Common myeloid progenitor, CD34-positive (primary cell): ENCODE measurements at regions not wholly inside any gene's neighbourhood (a gene's known extent, or its start where the extent isn't known, plus 50 kb on each side); places are given as distances from the start of the nearest gene placed in this dataset.

Source experiments
- CTCF ChIA-PET: fragments of 350-600 bp; sonication (Branson Sonifier 250); formaldehyde crosslinking; loops from one replicate; lab custom pipeline; 2021; ENCODE audit warnings: antibody characterized with exemption; lab: Charles Lee
- POLR2A ChIA-PET: fragments of 350-600 bp; sonication (Branson Sonifier 250); formaldehyde crosslinking; loops from one replicate; lab custom pipeline; 2021; ENCODE audit warnings: antibody characterized with exemption; lab: Charles Lee
- DNase-seq, 3 donors: peaks; one replicate each; pipeline versions ENCODE4 v3.0.0 to v3.0.0-alpha.2; 2013
- H3K27ac ChIP-seq, 2 experiments: 1 replicate in 1 of 2; 2 replicates in 1 of 2; pipeline ENCODE4 v1.7.0; 2013; ENCODE audit warnings: inconsistent platforms in 2 of 2, low read length in 2 of 2, mild to moderate bottlenecking in 2 of 2, low read depth in 1 of 2, moderate library complexity in 1 of 2; ENCODE audit not compliant: severe bottlenecking in 2 of 2, insufficient read depth in 1 of 2, poor library complexity in 1 of 2
- H3K27me3 ChIP-seq, 5 experiments: replicated peaks in 2 of 5; 1 replicate in 3 of 5; 2 replicates in 2 of 5; pipeline versions ENCODE4 v1.6.1 to v1.7.0; 2013; ENCODE audit warnings: low read length in 4 of 5, mild to moderate bottlenecking in 2 of 5, moderate library complexity in 2 of 5, inconsistent platforms in 1 of 5; ENCODE audit not compliant: insufficient read depth in 5 of 5, control insufficient read depth in 4 of 5
- H3K36me3 ChIP-seq, 4 experiments: 1 replicate in 2 of 4; 2 replicates in 2 of 4; pipeline versions ENCODE4 v1.6.1 to v1.7.0; 2013; ENCODE audit warnings: low read length in 3 of 4, control low read depth in 1 of 4, mild to moderate bottlenecking in 1 of 4; ENCODE audit not compliant: control insufficient read depth in 4 of 4, insufficient read depth in 4 of 4
- H3K4me1 ChIP-seq, 4 experiments: 1 replicate in 3 of 4; 2 replicates in 1 of 4; pipeline versions ENCODE4 v1.6.1 to v1.7.1; 2013; ENCODE audit warnings: low read length in 3 of 4, mild to moderate bottlenecking in 3 of 4, control low read depth in 1 of 4, inconsistent platforms in 1 of 4, moderate library complexity in 1 of 4; ENCODE audit not compliant: control insufficient read depth in 4 of 4, insufficient read depth in 4 of 4; ENCODE audit errors: control extremely low read depth in 1 of 4
- H3K4me3 ChIP-seq, 7 experiments: 1 replicate in 4 of 7; 2 replicates in 3 of 7; pipeline versions ENCODE4 v1.5.1 to v1.7.0; 2013; ENCODE audit warnings: mild to moderate bottlenecking in 7 of 7, low read length in 6 of 7, moderate library complexity in 6 of 7, inconsistent platforms in 2 of 7, low read depth in 2 of 7, control low read depth in 1 of 7; ENCODE audit not compliant: insufficient read depth in 4 of 7, control insufficient read depth in 1 of 7; ENCODE audit errors: extremely low read depth in 1 of 7
- H3K9me3 ChIP-seq, 5 experiments: 1 replicate in 4 of 5; 2 replicates in 1 of 5; pipeline versions ENCODE4 v1.6.1 to v1.7.1; 2013; ENCODE audit warnings: low read length in 4 of 5, mild to moderate bottlenecking in 2 of 5, inconsistent platforms in 1 of 5, low read depth in 1 of 5, moderate library complexity in 1 of 5; ENCODE audit not compliant: control insufficient read depth in 4 of 5, insufficient read depth in 2 of 5; ENCODE audit errors: control extremely low read depth in 1 of 5
- WGBS: methylation state at CpG from one replicate; pipeline ENCODE4 v1.1.5; 2013; ENCODE audit not compliant: insufficient coverage; 5-methylcytosine and 5-hydroxymethylcytosine counted together

DNA sequence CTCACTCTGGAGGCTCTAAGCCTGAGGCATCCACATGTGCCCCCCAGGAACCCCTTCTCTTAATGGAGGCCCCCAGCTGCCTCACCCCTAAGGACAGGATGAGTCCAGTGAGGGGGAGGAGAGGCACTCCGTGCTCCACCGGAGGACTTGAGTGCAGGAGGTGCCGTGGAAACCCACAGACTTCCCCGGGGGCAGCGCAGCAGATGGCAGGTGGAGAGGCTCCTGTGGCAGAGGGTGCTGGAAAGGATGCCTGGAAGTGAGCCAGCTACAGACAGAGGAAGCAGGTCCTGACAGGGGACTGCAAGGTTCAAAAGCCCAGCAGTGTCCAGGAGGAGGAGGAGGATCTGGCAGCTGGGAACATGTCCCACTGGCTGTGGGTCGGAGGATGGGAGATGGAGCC, 1384.0 kb downstream of the TBC1D22A start:
- H3K9me3 ChIP-seq: no peaks in the 10 kb centered on the region
- POLR2A ChIA-PET: no interaction called here
- H3K27me3 ChIP-seq: peaks cover 0 to 4% (median 0%) of the 10 kb centered on the region in 5 experiments
- WGBS: 62% methylated on average over 5 of the region's 6 CpGs
- peak in 1 of 3 donors; percentile 9 for DNase-seq
- H3K27ac ChIP-seq: no peak overlapping the region
- H3K36me3 ChIP-seq: no peaks in the 10 kb centered on the region
- CTCF ChIA-PET: no interaction called here
- peaks cover 0 to 7% (median 3%) of the 10 kb centered on the region in 4 experiments for H3K4me1 ChIP-seq
- no peak overlapping the region for H3K4me3 ChIP-seq

DNA sequence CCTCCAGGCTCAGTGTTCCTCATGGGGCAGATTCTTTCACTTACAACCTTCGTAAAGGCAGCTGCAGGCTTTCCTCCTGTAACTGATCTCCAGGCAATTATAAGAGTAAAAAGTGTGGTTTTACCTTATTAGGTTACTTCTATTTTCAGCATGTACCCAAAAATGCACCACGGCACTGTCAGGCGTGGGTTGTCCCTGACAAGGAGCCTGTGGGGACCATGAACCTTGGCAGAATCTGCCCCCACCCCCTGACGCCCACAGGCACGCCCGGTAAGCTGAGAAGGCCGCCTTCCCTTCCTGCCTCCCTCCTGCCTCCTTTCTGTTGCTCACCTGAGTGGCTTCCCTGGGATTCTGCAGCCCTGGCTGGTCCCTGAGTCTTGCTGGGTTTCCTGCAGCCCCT, 1383.3 kb downstream of the TBC1D22A start:
- POLR2A ChIA-PET: no interaction called here
- no peak for DNase-seq
- peaks cover 0 to 4% (median 0%) of the 10 kb centered on the region in 5 experiments for H3K27me3 ChIP-seq
- no peak overlapping the region for H3K27ac ChIP-seq
- CTCF ChIA-PET: no interaction called here
- H3K36me3 ChIP-seq: no peaks in the 10 kb centered on the region
- no peaks in the 10 kb centered on the region for H3K9me3 ChIP-seq
- 72% methylated on average over 6 of the region's 7 CpGs for WGBS
- peaks cover 0 to 7% (median 3%) of the 10 kb centered on the region in 4 experiments for H3K4me1 ChIP-seq
- no peak overlapping the region for H3K4me3 ChIP-seq

DNA sequence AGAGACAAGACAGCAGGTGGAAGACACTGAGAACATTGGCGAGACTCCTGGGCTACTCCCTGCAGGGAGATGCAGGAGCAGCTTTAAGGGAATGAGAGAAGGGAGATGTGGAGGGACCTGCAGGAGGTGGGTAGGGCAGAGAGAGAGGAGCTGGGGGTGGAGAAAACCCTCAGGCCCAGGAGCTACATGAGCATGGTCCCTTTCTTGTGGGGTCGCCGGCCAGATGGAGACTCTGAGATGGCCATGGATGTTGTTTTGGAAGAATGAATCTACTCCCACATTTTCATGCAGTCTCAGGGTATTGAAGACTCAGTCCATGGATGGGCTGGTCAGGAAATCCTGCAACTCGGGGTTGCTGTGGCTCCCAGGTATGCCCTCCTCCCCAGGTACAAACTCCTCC, 1381.9 kb downstream of the TBC1D22A start:
- WGBS: 100% methylated on average over 1 of the region's 4 CpGs
- ChIA-PET CTCF (no interaction called here), POLR2A (interaction anchor here (0.7 kb wide), 1 partner anchor 14 kb away, joined by 3 read pairs; no protein-coding TSS in a partner anchor)
- no peaks in the 10 kb centered on the region for H3K9me3 ChIP-seq
- H3K36me3 ChIP-seq: no peaks in the 10 kb centered on the region
- H3K4me1 ChIP-seq: peaks cover 3 to 16% (median 13%) of the 10 kb centered on the region in 4 experiments
- DNase-seq: no peak
- no peak overlapping the region for H3K27ac ChIP-seq
- peaks cover 0 to 4% (median 0%) of the 10 kb centered on the region in 5 experiments for H3K27me3 ChIP-seq
- H3K4me3 ChIP-seq: no peak overlapping the region

DNA sequence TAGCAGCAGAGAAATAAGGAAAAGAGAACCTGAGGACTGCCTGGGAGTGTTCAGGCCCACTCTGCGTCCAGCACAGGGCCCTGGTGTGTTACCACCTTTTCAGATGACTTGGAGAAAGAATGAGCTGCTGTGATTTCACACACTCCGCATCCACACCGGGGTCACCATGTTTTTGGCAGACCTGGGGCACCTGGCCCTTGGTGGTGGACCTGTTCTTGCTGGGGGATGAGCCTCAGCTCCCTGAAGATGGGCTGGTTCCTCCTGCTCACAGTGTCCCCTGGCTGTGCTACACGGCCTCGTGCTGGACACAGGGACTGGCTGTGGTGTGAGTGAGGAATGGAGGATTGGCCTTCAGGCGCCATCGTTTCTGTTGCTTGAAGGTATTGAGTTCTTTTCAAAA, 1381.4 kb downstream of the TBC1D22A start:
- POLR2A ChIA-PET: interaction anchor here (0.7 kb wide), 1 partner anchor 14 kb away, joined by 3 read pairs; no protein-coding TSS in a partner anchor
- H3K9me3 ChIP-seq: no peaks in the 10 kb centered on the region
- H3K27me3 ChIP-seq: peaks cover 0 to 4% (median 0%) of the 10 kb centered on the region in 5 experiments
- no peak overlapping the region for H3K4me3 ChIP-seq
- no peaks in the 10 kb centered on the region for H3K36me3 ChIP-seq
- CTCF ChIA-PET: no interaction called here
- H3K27ac ChIP-seq: no peak overlapping the region
- peaks cover 6 to 20% (median 17%) of the 10 kb centered on the region in 4 experiments for H3K4me1 ChIP-seq
- 97% methylated on average over 7 of the region's 7 CpGs for WGBS
- DNase-seq: no peak

DNA sequence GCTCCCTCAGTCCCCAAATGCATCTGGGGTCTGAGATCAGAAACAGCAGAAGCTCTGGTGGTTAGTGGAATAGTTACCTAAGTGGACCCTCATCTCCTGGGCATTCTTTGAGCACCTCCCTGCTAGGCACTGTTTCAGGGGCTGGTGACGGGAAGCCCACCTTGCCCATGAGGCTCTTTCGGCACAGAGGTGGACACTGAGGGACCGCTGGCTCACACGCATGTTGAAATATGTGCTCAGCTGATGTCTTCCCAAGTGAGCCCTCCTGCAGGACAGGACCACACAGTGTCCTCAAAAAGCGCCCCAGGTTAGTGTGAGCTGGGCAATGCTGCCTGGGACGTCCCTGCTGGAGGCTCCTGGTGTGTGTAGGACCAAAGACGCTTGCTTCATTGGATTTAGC, 1379.9 kb downstream of the TBC1D22A start:
- Histone ChIP-seq H3K4me3 (no peak overlapping the region), H3K27me3 (peaks cover 0 to 4% (median 0%) of the 10 kb centered on the region in 5 experiments), H3K27ac (no peak overlapping the region), H3K4me1 (peaks cover 6 to 31% (median 21%) of the 10 kb centered on the region in 4 experiments), H3K9me3 (no peaks in the 10 kb centered on the region), H3K36me3 (no peaks in the 10 kb centered on the region)
- ChIA-PET CTCF (no interaction called here), POLR2A (no interaction called here)
- DNase-seq: no peak
- 93% methylated on average over 7 of the region's 7 CpGs for WGBS

DNA sequence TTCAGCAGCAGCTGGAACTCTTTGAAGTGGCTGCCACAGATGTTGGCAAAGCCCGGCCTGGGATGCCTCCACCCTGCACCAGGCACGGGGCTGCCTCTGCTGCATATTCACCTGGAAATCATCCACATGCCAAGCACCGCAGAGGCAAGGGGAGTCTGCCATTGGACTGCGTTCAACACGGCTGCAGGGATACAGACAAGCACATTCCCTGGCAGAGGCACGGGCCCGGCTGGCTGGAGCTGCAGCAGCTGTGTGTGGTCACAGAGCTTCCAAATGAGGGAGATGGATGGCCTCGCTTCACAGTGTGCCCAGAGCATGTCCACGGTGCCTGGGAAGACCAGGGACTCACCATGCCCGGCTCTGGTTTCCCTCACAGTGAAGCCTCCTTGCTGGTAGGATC, 1378.9 kb downstream of the TBC1D22A start:
- Histone ChIP-seq H3K9me3 (no peaks in the 10 kb centered on the region), H3K27me3 (peaks cover 0 to 4% (median 0%) of the 10 kb centered on the region in 5 experiments), H3K4me3 (no peak overlapping the region), H3K4me1 (peaks cover 6 to 31% (median 21%) of the 10 kb centered on the region in 4 experiments), H3K36me3 (no peaks in the 10 kb centered on the region), H3K27ac (no peak overlapping the region)
- ChIA-PET POLR2A (no interaction called here), CTCF (no interaction called here)
- DNase-seq: no peak
- 96% methylated on average over 10 of the region's 10 CpGs for WGBS

DNA sequence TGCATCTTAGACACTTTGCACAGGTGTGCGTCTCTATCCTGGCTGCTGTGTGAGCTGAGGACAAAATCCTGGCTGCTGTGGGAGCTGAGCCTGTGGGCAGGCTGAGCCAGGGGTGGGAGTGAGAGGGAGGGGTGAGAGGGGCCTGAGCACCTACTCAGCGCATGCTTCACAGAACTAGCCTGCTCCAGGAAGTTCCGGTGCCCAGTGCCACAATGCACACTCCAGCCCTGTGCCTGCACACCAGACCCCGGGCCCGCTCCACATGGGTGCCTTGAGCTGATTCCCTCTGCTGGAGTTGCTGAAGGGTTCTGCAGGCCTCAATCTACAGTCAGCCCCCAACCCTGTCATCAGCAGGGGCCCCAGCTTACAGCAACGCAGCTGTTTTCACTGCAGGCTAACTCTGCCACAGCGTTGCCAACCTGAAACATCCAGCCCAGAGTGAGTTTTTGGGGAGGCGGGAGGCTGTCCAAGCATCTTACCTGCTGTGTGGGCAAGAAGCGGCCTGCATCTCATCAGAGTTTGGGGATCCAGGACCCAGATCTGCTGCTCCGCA, 1377.9 kb downstream of the TBC1D22A start:
- WGBS: 100% methylated on average over 7 of the region's 10 CpGs
- Histone ChIP-seq H3K27ac (no peak overlapping the region), H3K4me3 (no peak overlapping the region), H3K9me3 (no peaks in the 10 kb centered on the region), H3K36me3 (no peaks in the 10 kb centered on the region), H3K4me1 (peaks cover 6 to 25% (median 18%) of the 10 kb centered on the region in 4 experiments), H3K27me3 (peaks cover 0 to 4% (median 0%) of the 10 kb centered on the region in 5 experiments)
- POLR2A ChIA-PET: no interaction called here
- CTCF ChIA-PET: no interaction called here
- DNase-seq: no peak
